OCI-LY3 (cell line): ENCODE measurements at regions not wholly inside any gene's neighbourhood (a gene's known extent, or its start where the extent isn't known, plus 50 kb on each side); places are given as distances from the start of the nearest gene placed in this dataset.

Experiments
- H2AFZ ChIP-seq: fragments of 200-600, 300-600 bp; shearing (Covaris generic); 2 replicates; pipeline ENCODE4 v1.6.0; 2014; ENCODE audit warnings: antibody characterized with exemption, low read depth, low read length
- H3K27ac ChIP-seq: fragments of 200-600, 300-600 bp; sonication (generic); 2 replicates; pipeline ENCODE4 v1.5.1; 2014; ENCODE audit warnings: mild to moderate bottlenecking, low read length, moderate library complexity, mixed read lengths
- H3K27me3 ChIP-seq: fragments of 200-600, 300-600 bp; sonication (generic); 2 replicates; pipeline ENCODE4 v1.6.1; 2014; ENCODE audit warnings: low read depth, low read length, mixed read lengths
- H3K36me3 ChIP-seq: fragments of 200-600, 300-600 bp; sonication (generic); replicated peaks from 2 replicates; pipeline ENCODE3; 2014; ENCODE audit warnings: low read depth, low read length, mixed read lengths
- H3K4me1 ChIP-seq: fragments of 300-600, 200-600 bp; sonication (generic); 2 replicates; pipeline ENCODE4 v1.6.1; 2014; ENCODE audit warnings: low read length, mixed read lengths
- H3K4me2 ChIP-seq: fragments of 200-600, 300-600 bp; sonication (generic); 2 replicates; pipeline ENCODE4 v1.6.1; 2014; ENCODE audit warnings: low read length, mixed read lengths
- H3K4me3 ChIP-seq: fragments of 300-600, 200-600 bp; sonication (generic); 2 replicates; pipeline ENCODE4 v1.5.1; 2014; ENCODE audit warnings: antibody characterized with exemption, mild to moderate bottlenecking, low read length, moderate library complexity
- H3K79me2 ChIP-seq: fragments of 300-600, 200-600 bp; shearing (Covaris generic); 2 replicates; pipeline ENCODE4 v1.6.1; 2014; ENCODE audit warnings: mild to moderate bottlenecking, low read length, mixed read lengths
- H3K9ac ChIP-seq: fragments of 300-600, 200-600 bp; shearing (Covaris generic); 2 replicates; pipeline ENCODE4 v1.6.0; 2014; ENCODE audit warnings: mild to moderate bottlenecking, low read length, moderate library complexity
- H3K9me3 ChIP-seq: fragments of 200-600, 300-600 bp; shearing (Covaris generic); 2 replicates; pipeline ENCODE4 v1.6.1; 2014; ENCODE audit warnings: low read length, mixed read lengths; ENCODE audit not compliant: insufficient read depth
- H4K20me1 ChIP-seq: fragments of 200-600, 300-600 bp; sonication (generic); 2 replicates; pipeline ENCODE4 v1.6.1; 2016; ENCODE audit warnings: low read length, mixed read lengths; ENCODE audit not compliant: insufficient read depth
- CTCF ChIP-seq: fragments of 200-600, 300-600 bp; sonication (generic); IDR thresholded peaks from 2 replicates; pipeline ENCODE4 v1.5.1; 2014; ENCODE audit warnings: antibody characterized with exemption, low read length, low read depth
- EZH2phosphoT487 ChIP-seq: fragments of 200-600 bp; shearing (Covaris generic); IDR thresholded peaks from 2 replicates; pipeline ENCODE4 v1.6.1; 2018; ENCODE audit warnings: antibody characterized with exemption, mixed run types, low read depth

- Histone ChIP-seq H3K79me2 (no peaks in the 10 kb centered on the region), H3K36me3 (no peaks in the 10 kb centered on the region), H3K4me3 (no peak overlapping the region), H3K9ac (no peak overlapping the region), H3K27me3 (no peaks in the 10 kb centered on the region), H4K20me1 (no peaks in the 10 kb centered on the region), H3K4me1 (no peaks in the 10 kb centered on the region), H3K9me3 (no peaks in the 10 kb centered on the region), H3K27ac (no peak overlapping the region), H3K4me2 (no peak overlapping the region), H2AFZ (no peak overlapping the region)
- no peak for TF ChIP-seq CTCF
- TF ChIP-seq EZH2phosphoT487, result no peak
Observed at GRCh38 chr3:147197739-147198138, 208.6 kb downstream of the ZIC4 start.

- Histone ChIP-seq H3K79me2 (no peaks in the 10 kb centered on the region), H3K36me3 (no peaks in the 10 kb centered on the region), H2AFZ (no peak overlapping the region), H3K4me2 (no peak overlapping the region), H3K4me3 (no peak overlapping the region), H3K27me3 (no peaks in the 10 kb centered on the region), H3K27ac (no peak overlapping the region), H3K4me1 (peaks cover 7% of the 10 kb centered on the region), H3K9me3 (no peaks in the 10 kb centered on the region), H3K9ac (no peak overlapping the region), H4K20me1 (no peaks in the 10 kb centered on the region)
- TF ChIP-seq CTCF (no peak), EZH2phosphoT487 (no peak)
Observed at GRCh38 chr3:147195887-147196286, 210.5 kb downstream of the ZIC4 start.

GRCh38 chr3:147191795-147192385 lies 214.5 kb downstream of the ZIC4 start:
- Histone ChIP-seq H3K4me2 (peak overlapping the region; percentile 24), H3K4me3 (no peak overlapping the region), H3K27me3 (no peaks in the 10 kb centered on the region), H3K27ac (no peak overlapping the region), H3K4me1 (peaks cover 7% of the 10 kb centered on the region), H3K79me2 (no peaks in the 10 kb centered on the region), H4K20me1 (no peaks in the 10 kb centered on the region), H3K9ac (no peak overlapping the region), H2AFZ (peak overlapping the region; percentile 76), H3K9me3 (no peaks in the 10 kb centered on the region), H3K36me3 (no peaks in the 10 kb centered on the region)
- TF ChIP-seq EZH2phosphoT487, result no peak
- peak; percentile 83 for TF ChIP-seq CTCF

- Histone ChIP-seq H3K4me1 (peaks cover 7% of the 10 kb centered on the region), H3K27ac (no peak overlapping the region), H3K9ac (no peak overlapping the region), H3K9me3 (no peaks in the 10 kb centered on the region), H3K4me3 (no peak overlapping the region), H3K27me3 (no peaks in the 10 kb centered on the region), H3K79me2 (no peaks in the 10 kb centered on the region), H3K4me2 (no peak overlapping the region), H4K20me1 (no peaks in the 10 kb centered on the region), H2AFZ (no peak overlapping the region), H3K36me3 (no peaks in the 10 kb centered on the region)
- TF ChIP-seq CTCF, result no peak
- no peak for TF ChIP-seq EZH2phosphoT487
Observed at GRCh38 chr3:147189016-147189415, 217.3 kb downstream of the ZIC4 start.
